Colonic mucosa (tissue), 4 donors: ENCODE measurements at regions not wholly inside any gene's neighbourhood (a gene's known extent, or its start where the extent isn't known, plus 50 kb on each side); places are given as distances from the start of the nearest gene placed in this dataset.
A peak's percentile ranks its signal among the peaks of the same experiment; 100 is the strongest.

ENCODE experiments used
- DNase-seq: peaks from one replicate; pipeline ENCODE4 v3.0.0-alpha.2; 2020
- H3K27ac ChIP-seq: fragments of 200-600 bp; one replicate; pipeline ENCODE4 v1.8.0; 2021
- H3K27me3 ChIP-seq: fragments of 200-600 bp; one replicate; pipeline ENCODE4 v1.8.0; 2021
- H3K36me3 ChIP-seq: fragments of 200-600 bp; one replicate; pipeline ENCODE4 v1.8.0; 2021
- H3K4me1 ChIP-seq: fragments of 200-600 bp; one replicate; pipeline ENCODE4 v1.8.0; 2021; ENCODE audit warnings: mild to moderate bottlenecking
- H3K4me3 ChIP-seq: fragments of 200-600 bp; one replicate; pipeline ENCODE4 v1.8.0; 2021
- H3K9ac ChIP-seq, 2 donors: one replicate each; pipeline ENCODE4 v1.7.0; 2013; ENCODE audit warnings: control low read depth in 2 of 2, low read depth in 2 of 2, low read length in 2 of 2
- H3K9me3 ChIP-seq: fragments of 200-600 bp; one replicate; pipeline ENCODE4 v1.8.0; 2021
- CTCF ChIP-seq: fragments of 200-600 bp; IDR thresholded peaks from one replicate; pipeline ENCODE4 v1.8.0; 2022; ENCODE audit warnings: antibody characterized with exemption, mild to moderate bottlenecking
- intact Hi-C: fragments of 100-400 bp; cut with DNase I; formaldehyde crosslinking; loops from one replicate; pipeline ENCODE4 v1.14.1; 2022
- donor health status: healthy.
- donor health status: DM: no; HTN: no; CAD: no.
- donor health status: DM: no; HTN: no; CAD: no.

GRCh38 chr2:128405981-128406613 lies 87.4 kb upstream of the HS6ST1 start:
- Histone ChIP-seq H3K36me3 (no peaks in the 10 kb centered on the region), H3K9ac (no peak overlapping the region), H3K9me3 (no peaks in the 10 kb centered on the region), H3K4me1 (no peaks in the 10 kb centered on the region), H3K27ac (no peak overlapping the region), H3K4me3 (no peak overlapping the region), H3K27me3 (no peaks in the 10 kb centered on the region)
- DNase-seq: no peak
- TF ChIP-seq CTCF: no peak
- intact Hi-C loops: no loop called here

- Histone ChIP-seq H3K36me3 (no peaks in the 10 kb centered on the region), H3K9me3 (no peaks in the 10 kb centered on the region), H3K9ac (peak overlapping the region in 1 of 2 donors; percentile 35), H3K27ac (no peak overlapping the region), H3K4me3 (no peak overlapping the region), H3K4me1 (no peaks in the 10 kb centered on the region), H3K27me3 (no peaks in the 10 kb centered on the region)
- intact Hi-C loops: no loop called here
- TF ChIP-seq CTCF: no peak
- no peak for DNase-seq
Measured at GRCh38 chr2:128406736-128407554, 88.3 kb upstream of the HS6ST1 start.

DNA sequence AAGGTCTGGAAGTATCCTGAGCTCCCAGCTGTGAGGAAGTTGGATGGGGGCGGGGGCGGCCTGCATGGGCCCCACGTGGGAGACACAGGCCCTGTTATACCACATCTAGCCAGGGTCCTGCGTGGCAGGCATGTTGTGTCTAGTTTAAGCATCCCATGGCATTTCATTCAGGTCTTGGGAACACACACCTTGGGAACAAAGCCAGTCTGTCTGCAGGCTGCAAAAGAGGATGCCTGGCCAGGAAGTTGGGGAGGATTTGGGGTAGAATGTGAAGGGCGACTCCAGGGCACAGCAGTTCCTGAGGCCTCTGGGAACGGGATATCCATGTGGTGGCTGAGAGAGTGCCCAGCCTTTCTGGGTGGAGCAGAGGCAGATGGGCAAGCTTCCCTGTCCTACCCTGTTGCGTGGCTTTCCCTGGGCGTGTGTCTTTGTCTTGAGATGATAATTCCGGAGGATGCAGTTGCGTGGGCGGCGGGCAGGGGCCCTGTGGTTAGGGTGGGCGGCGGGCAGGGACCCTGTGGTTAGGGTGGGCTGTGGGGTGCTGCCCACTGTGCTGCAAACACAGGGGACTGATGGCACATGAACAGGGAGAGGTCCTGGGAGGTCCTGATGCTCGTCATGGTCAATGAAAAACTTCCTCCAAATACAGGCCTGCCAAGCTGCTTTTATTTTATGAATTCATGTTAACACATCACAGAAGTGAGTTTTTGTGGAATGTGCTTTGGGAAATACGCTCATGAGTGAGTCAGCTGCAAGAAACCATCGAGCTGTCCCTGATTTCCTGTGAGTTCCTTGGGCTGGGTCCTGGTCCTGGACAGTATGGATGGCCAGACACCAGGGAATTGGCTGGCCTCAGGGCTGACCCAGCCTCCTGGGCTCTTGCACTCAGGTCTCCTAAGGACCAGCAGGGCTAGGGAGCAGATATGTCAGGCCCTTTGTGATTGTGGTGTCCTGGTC lies 90.0 kb upstream of the HS6ST1 start:
- Histone ChIP-seq H3K27me3 (no peaks in the 10 kb centered on the region), H3K4me3 (no peak overlapping the region), H3K27ac (no peak overlapping the region), H3K9me3 (no peaks in the 10 kb centered on the region), H3K9ac (no peak overlapping the region), H3K36me3 (no peaks in the 10 kb centered on the region), H3K4me1 (no peaks in the 10 kb centered on the region)
- TF ChIP-seq CTCF: no peak
- no peak for DNase-seq
- intact Hi-C loops: no loop called here

DNA sequence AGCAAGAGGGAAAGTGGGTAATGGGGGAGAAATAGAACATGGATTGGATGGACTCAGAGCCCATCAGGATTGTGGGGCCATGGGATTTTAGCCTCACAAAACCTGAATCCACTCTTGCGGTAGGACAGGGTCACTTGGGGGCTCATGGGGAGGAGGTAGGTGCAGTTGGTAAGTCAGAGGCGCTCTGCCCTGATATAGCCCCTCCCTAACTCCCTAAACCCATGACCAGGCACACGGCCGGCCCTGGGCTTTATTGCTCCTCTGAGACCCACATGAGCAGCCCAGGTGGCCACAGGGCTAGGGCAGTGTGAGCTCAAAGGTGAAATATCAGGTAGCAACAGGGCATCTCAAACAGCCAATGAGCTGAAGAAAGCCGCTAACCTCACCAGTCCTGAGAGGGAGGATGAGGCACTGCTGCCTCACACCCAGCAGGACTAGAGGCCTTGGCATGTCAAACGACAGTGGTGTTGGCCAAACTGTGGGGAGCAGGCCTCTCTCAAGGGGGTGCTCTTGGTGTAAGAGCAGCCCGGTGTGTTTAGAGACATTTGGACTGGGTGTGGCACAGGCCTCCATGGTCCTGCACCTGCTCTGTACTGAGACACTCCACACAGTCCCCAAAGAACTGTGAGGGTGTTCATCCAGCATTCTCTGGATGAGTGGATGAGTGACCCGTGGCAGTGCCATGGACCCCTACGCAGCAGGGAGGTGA lies 90.8 kb upstream of the HS6ST1 start:
- H3K27me3 ChIP-seq: no peaks in the 10 kb centered on the region
- no peak for TF ChIP-seq CTCF
- DNase-seq: no peak
- no peak overlapping the region for H3K27ac ChIP-seq
- H3K4me1 ChIP-seq: no peaks in the 10 kb centered on the region
- no peaks in the 10 kb centered on the region for H3K36me3 ChIP-seq
- H3K9me3 ChIP-seq: no peaks in the 10 kb centered on the region
- no peak overlapping the region for H3K9ac ChIP-seq
- intact Hi-C loops: no loop called here
- H3K4me3 ChIP-seq: no peak overlapping the region
